ENCODE measurements at regions not wholly inside any gene's neighbourhood (a gene's known extent, or its start where the extent isn't known, plus 50 kb on each side); places are given as distances from the start of the nearest gene placed in this dataset.

- DNase-seq (ENCODE audit: low read depth in 4 of 4, low spot score in 1 of 4): no peak
These were observed 72.8 kb downstream of the KCNF1 start for GRCh38 chr2:10984418-10985135.

- no peak for DNase-seq (ENCODE audit: low read depth in 4 of 4, low spot score in 1 of 4)
These were observed 73.5 kb downstream of the KCNF1 start for GRCh38 chr2:10985260-10985659.

- DNase-seq (ENCODE audit: low read depth in 4 of 4, low spot score in 1 of 4): no peak
These were observed 74.3 kb downstream of the KCNF1 start for GRCh38 chr2:10985901-10986535.

GRCh38 chr2:10987439-10987838, 75.7 kb downstream of the KCNF1 start:
- no peak for DNase-seq (ENCODE audit: low read depth in 4 of 4, low spot score in 1 of 4)

- DNase-seq (ENCODE audit: low read depth in 4 of 4, low spot score in 1 of 4): no peak
These were observed 76.1 kb downstream of the KCNF1 start for GRCh38 chr2:10987861-10988260.

GRCh38 chr2:10989151-10989550, 77.4 kb downstream of the KCNF1 start:
- no peak for DNase-seq (ENCODE audit: low read depth in 4 of 4, low spot score in 1 of 4)

GRCh38 chr2:10989782-10990181, 78.0 kb downstream of the KCNF1 start:
- DNase-seq (ENCODE audit: low read depth in 4 of 4, low spot score in 1 of 4): no peak

GRCh38 chr2:10990561-10991111, 78.9 kb downstream of the KCNF1 start:
- DNase-seq (ENCODE audit: low read depth in 4 of 4, low spot score in 1 of 4): no peak

GRCh38 chr2:10992023-10992791, 80.5 kb downstream of the KCNF1 start:
- DNase-seq (ENCODE audit: low read depth in 4 of 4, low spot score in 1 of 4): no peak

GRCh38 chr2:10993001-10993481, 81.3 kb downstream of the KCNF1 start:
- DNase-seq (ENCODE audit: low read depth in 4 of 4, low spot score in 1 of 4): no peak

- no peak for DNase-seq (ENCODE audit: low read depth in 4 of 4, low spot score in 1 of 4)
These were observed 83.7 kb downstream of the KCNF1 start for GRCh38 chr2:10995366-10995970.

- DNase-seq (ENCODE audit: low read depth in 4 of 4, low spot score in 1 of 4): no peak
These were observed 92.5 kb downstream of the KCNF1 start for GRCh38 chr2:11004199-11004598.

GRCh38 chr2:11005032-11005431, 93.3 kb downstream of the KCNF1 start:
- DNase-seq (ENCODE audit: low read depth in 4 of 4, low spot score in 1 of 4): no peak

GRCh38 chr2:11006191-11006590, 94.5 kb downstream of the KCNF1 start:
- no peak for DNase-seq (ENCODE audit: low read depth in 4 of 4, low spot score in 1 of 4)

- DNase-seq (ENCODE audit: low read depth in 4 of 4, low spot score in 1 of 4): no peak
These were observed 95.9 kb downstream of the KCNF1 start for GRCh38 chr2:11007331-11008264.

- no peak for DNase-seq (ENCODE audit: low read depth in 4 of 4, low spot score in 1 of 4)
These were observed 97.0 kb downstream of the KCNF1 start for GRCh38 chr2:11008773-11009172.

- DNase-seq (ENCODE audit: low read depth in 4 of 4, low spot score in 1 of 4): no peak
These were observed 97.4 kb downstream of the KCNF1 start for GRCh38 chr2:11009176-11009575.

- DNase-seq (ENCODE audit: low read depth in 4 of 4, low spot score in 1 of 4): no peak
These were observed 98.2 kb downstream of the KCNF1 start for GRCh38 chr2:11009891-11010290.

- DNase-seq (ENCODE audit: low read depth in 4 of 4, low spot score in 1 of 4): no peak
These were observed 99.6 kb downstream of the KCNF1 start for GRCh38 chr2:11011359-11011758.

- DNase-seq (ENCODE audit: low read depth in 4 of 4, low spot score in 1 of 4): no peak
These were observed 100.5 kb downstream of the KCNF1 start for GRCh38 chr2:11012131-11012693.
